ENCODE measurements at regions not wholly inside any gene's neighbourhood (a gene's known extent, or its start where the extent isn't known, plus 50 kb on each side); places are given as distances from the start of the nearest gene placed in this dataset.

DNA sequence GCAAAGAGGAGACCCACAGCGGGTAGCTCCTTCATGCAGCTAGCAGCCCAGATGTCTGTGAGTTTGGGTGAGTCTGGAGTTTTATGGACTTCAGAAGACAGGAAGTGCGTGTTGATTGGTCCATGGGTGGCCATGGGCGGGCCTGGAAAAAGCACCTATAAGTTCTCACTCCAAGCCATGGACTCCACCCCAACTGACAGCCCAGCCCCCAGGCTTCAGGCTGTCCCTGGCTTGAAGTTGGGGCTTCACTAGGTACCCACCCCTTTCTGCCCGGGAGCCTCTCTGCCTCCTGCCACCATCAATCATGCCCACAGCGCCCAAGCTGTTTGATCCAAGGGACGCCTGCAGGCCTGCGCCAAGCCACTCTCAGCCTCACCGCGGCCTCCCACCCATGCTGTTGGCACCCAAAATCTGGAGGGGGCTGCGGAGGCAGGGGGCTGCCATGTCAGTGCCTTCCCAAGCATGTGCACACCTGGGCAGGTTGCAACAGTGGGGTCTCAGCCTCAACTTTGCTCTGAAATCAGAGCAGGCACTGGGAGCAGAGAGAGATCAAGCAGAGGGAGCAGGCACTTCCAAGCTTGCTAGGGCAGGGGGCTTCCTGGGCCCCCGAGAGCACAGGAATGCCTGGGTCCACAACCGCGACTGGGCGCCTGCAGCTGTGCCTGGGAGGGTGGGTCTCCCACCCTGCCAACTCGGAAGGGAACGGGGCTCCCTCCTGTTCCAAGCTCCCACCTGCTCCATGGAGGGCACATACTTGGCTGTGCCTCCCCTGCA lies 1503.7 kb downstream of the CDH11 start:
- Histone ChIP-seq H4K20me1 (ENCODE audit: control insufficient read depth, insufficient read depth) (no peaks in the 10 kb centered on the region), H2AFZ (ENCODE audit: control insufficient read depth, low read depth, low read length) (no peak overlapping the region), H3K4me2 (ENCODE audit: control insufficient read depth, insufficient read depth) (no peak overlapping the region), H3K9me3 (replicated peaks; ENCODE audit: control insufficient read depth, insufficient read depth, low read length) (no peaks in the 10 kb centered on the region; the same call in 2 of the 3 replicates), H3K4me1 (ENCODE audit: control insufficient read depth, insufficient read depth, low read length) (no peaks in the 10 kb centered on the region), H3K79me2 (ENCODE audit: control insufficient read depth, insufficient read depth, low read length) (no peaks in the 10 kb centered on the region), H3K27me3 (replicated peaks in 1 of 2; ENCODE audit: control insufficient read depth in 2 of 2, insufficient read depth in 2 of 2, low read length in 1 of 2) (no peaks in the 10 kb centered on the region), H3K36me3 (ENCODE audit: control insufficient read depth in 2 of 2, insufficient read depth in 2 of 2, low read length in 1 of 2) (no peaks in the 10 kb centered on the region), H3K9ac (ENCODE audit: control insufficient read depth, insufficient read depth, low read length) (no peak overlapping the region), H3K4me3 (no peak overlapping the region), H3K27ac (ENCODE audit: control insufficient read depth, insufficient read depth) (no peak overlapping the region)
- FAIRE-seq (no peak), ATAC-seq (no peak), DNase-seq (ENCODE audit: low read depth, low spot score) (no peak)
- TF ChIP-seq TBL1XR1 (IDR thresholded peaks at IDR 0.05; ENCODE audit: low read depth, low read length) = no peak
- TF ChIP-seq CHD1 (IDR thresholded peaks at IDR 0.05; ENCODE audit: low read depth, low read length) = no peak
- TF ChIP-seq RCOR1 (conservative IDR thresholded peaks at IDR 0.05; ENCODE audit: low read depth, low read length) = no peak
- TF ChIP-seq ZNF24 (IDR thresholded peaks at IDR 0.05) = no peak
- TF ChIP-seq, protein P1, sequence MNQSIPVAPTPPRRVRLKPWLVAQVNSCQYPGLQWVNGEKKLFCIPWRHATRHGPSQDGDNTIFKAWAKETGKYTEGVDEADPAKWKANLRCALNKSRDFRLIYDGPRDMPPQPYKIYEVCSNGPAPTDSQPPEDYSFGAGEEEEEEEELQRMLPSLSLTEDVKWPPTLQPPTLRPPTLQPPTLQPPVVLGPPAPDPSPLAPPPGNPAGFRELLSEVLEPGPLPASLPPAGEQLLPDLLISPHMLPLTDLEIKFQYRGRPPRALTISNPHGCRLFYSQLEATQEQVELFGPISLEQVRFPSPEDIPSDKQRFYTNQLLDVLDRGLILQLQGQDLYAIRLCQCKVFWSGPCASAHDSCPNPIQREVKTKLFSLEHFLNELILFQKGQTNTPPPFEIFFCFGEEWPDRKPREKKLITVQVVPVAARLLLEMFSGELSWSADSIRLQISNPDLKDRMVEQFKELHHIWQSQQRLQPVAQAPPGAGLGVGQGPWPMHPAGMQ (IDR thresholded peaks at IDR 0.05; ENCODE audit: borderline replicate concordance) = no peak
- TF ChIP-seq HDAC6 (IDR thresholded peaks at IDR 0.05; ENCODE audit: unreplicated experiment) = no peak
- TF ChIP-seq CHD2 (IDR thresholded peaks at IDR 0.05; ENCODE audit: borderline replicate concordance, low read depth, low read length) = no peak
- no peak for TF ChIP-seq MTA3 (IDR thresholded peaks at IDR 0.05; ENCODE audit: borderline replicate concordance, low read length)
- TF ChIP-seq TCF3 (IDR thresholded peaks at IDR 0.05; ENCODE audit: borderline replicate concordance, insufficient read depth, low read depth, low read length) = no peak
- no peak for TF ChIP-seq PAX5 (IDR thresholded peaks at IDR 0.05; ENCODE audit: borderline replicate concordance, low read depth, low read length)
- no peak for TF ChIP-seq LARP7 (IDR thresholded peaks at IDR 0.05)
- TF ChIP-seq ASH2L (IDR thresholded peaks at IDR 0.05; ENCODE audit: borderline replicate concordance, low read depth) = no peak
- TF ChIP-seq, protein P2, sequence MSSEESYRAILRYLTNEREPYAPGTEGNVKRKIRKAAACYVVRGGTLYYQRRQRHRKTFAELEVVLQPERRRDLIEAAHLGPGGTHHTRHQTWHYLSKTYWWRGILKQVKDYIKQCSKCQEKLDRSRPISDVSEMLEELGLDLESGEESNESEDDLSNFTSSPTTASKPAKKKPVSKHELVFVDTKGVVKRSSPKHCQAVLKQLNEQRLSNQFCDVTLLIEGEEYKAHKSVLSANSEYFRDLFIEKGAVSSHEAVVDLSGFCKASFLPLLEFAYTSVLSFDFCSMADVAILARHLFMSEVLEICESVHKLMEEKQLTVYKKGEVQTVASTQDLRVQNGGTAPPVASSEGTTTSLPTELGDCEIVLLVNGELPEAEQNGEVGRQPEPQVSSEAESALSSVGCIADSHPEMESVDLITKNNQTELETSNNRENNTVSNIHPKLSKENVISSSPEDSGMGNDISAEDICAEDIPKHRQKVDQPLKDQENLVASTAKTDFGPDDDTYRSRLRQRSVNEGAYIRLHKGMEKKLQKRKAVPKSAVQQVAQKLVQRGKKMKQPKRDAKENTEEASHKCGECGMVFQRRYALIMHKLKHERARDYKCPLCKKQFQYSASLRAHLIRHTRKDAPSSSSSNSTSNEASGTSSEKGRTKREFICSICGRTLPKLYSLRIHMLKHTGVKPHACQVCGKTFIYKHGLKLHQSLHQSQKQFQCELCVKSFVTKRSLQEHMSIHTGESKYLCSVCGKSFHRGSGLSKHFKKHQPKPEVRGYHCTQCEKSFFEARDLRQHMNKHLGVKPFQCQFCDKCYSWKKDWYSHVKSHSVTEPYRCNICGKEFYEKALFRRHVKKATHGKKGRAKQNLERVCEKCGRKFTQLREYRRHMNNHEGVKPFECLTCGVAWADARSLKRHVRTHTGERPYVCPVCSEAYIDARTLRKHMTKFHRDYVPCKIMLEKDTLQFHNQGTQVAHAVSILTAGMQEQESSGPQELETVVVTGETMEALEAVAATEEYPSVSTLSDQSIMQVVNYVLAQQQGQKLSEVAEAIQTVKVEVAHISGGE (CRISPR knock-in tag; IDR thresholded peaks at IDR 0.05) = no peak
- in situ Hi-C loops (cut with MboI) (no loop called here), intact Hi-C loops (cut with micrococcal nuclease; ENCODE audit: unreplicated experiment) (no loop called here)
- WGBS (ENCODE audit: insufficient coverage, insufficient replicate concordance, low lambda C conversion rate, missing lambda C conversion rate) = 58% methylated on average over 16 of the region's 16 CpGs
- BruUV-seq (replicated peaks) = no TSS peak
- SMC1A ChIA-PET (ENCODE audit: uncharacterized antibody, unreplicated experiment) = no interaction called here
- RAD21 ChIA-PET (ENCODE audit: unreplicated experiment) = no interaction called here
- CTCF ChIA-PET = no interaction called here
- POLR2A ChIA-PET = no interaction called here
